IPS-NIHi7 (cell line): ENCODE measurements at regions not wholly inside any gene's neighbourhood (a gene's known extent, or its start where the extent isn't known, plus 50 kb on each side); places are given as distances from the start of the nearest gene placed in this dataset.
A peak's percentile ranks its signal among the peaks of the same experiment; 100 is the strongest.

Experiments used
- DNase-seq: peaks from one replicate; pipeline ENCODE4 v3.0.0; 2012; ENCODE audit warnings: mixed read lengths; ENCODE audit errors: extremely low spot score

- DNase-seq, result no peak
These were observed 71.9 kb downstream of the NAV1 start for GRCh38 chr1:201610858-201611257.

GRCh38 chr1:201612645-201613044 is 73.7 kb downstream of the NAV1 start:
- no peak for DNase-seq

- DNase-seq, result peak; percentile 95
These were observed 75.5 kb downstream of the NAV1 start for GRCh38 chr1:201614262-201615015.

DNA sequence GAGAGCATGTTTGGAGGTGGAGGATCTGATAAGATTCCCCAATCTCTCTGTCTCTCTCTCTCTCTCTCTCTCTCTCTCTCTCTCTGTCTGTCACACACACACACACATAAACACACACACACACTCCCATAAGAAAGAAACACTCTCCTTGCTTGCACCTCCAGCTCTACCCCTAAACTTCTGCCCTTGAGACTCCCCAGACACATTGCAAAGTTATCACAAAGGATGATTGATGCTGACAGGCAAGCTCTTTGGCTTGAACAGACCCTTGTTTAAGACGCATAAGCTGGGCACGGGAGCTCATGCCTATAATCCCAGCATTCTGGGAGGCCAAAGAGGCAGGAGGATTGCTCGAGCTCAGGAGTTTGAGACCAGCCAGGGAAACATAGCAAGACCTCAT is 78.2 kb downstream of the NAV1 start:
- no peak for DNase-seq

DNA sequence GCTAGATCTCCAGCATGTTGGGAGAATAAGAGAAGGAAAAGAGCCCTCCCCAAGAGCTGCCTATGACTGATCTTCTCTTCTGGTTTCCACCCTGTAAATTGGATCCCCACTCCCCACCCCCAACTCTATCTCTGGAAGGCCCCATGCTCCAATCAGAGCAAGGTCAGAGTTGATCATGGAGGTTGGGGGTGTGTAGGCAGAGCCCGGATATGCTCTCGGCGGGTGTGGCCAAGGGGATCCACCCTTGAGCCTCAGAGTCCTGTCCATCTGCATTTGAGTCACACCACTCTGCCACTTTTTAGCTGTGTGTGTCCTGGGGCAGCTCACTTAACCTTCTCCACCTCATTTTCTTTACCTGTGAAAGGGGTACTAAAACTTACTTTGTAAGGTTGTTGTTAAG is 79.5 kb downstream of the NAV1 start:
- DNase-seq, result no peak

DNA sequence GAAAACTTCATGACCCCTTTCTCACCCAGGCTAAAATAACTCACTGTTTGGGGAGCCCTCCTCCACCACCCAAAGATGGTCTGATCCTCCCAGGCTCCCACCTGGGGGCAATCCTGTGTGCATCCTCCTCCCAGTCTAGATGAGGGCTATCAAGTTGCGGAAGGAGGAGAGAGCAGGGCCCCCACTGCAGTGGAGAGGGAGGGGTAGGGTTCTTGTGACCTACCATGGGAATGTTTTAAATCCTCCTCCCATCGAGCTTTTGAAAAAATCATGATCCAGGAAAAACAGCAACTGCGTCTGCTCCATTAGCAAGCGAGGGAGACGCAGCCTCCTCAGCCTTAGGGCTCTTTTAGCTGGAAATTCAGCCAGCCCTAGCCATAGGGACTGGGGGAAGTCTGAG is 80.0 kb downstream of the NAV1 start:
- DNase-seq, result no peak

- DNase-seq, result no peak
These were observed 80.6 kb downstream of the NAV1 start for GRCh38 chr1:201619513-201619912.

GRCh38 chr1:201622353-201622752 is 83.4 kb downstream of the NAV1 start:
- DNase-seq, result no peak

- no peak for DNase-seq
These were observed 83.9 kb downstream of the NAV1 start for GRCh38 chr1:201622824-201623223.

DNA sequence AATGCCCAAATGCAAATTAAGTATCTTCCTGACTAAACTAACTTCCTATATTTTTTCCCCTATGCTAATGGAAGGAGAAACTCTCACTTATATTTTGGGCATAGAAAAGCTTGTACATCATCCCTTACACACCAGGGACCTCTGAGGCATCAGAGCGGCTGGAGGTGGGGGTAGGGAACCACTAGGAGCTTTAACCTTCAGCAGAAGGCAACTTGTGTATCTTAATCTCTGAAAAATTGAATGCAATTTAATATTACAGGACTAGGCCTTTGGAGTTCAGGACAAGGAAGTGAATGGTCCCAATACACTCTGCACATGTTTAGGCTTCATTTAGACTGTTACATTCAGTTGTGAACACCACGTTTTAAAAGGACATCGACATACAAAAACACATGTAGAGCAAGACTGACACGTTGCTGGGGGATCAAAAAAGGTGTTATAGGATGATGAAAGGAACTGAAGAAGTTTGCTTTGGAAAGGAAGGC is 85.9 kb downstream of the NAV1 start:
- DNase-seq, result no peak

GRCh38 chr1:201625226-201625761 is 86.4 kb downstream of the NAV1 start:
- DNase-seq, result no peak

- no peak for DNase-seq
These were observed 86.9 kb downstream of the NAV1 start for GRCh38 chr1:201625851-201626251.

GRCh38 chr1:201626629-201627275 is 87.8 kb downstream of the NAV1 start:
- DNase-seq, result no peak

DNA sequence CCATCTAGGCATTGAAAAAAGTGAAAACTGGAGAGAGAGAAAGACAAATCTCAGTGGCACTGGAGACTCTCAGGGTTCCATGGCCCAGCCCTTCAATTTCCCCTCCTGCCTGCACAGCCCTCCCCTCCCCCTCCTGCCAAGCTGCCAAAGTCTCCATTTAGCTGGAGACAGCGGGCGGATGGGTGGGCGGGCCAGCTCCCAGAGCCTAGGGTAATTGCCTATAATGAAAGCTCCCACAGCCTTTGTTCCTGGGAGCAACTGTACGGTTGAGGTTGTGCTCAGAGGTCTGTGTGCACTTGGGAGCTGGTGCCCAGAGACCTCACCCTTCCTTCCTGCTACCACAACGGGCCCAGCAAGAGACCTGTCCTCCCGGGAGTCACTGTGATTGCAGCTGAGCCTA is 89.6 kb downstream of the NAV1 start:
- no peak for DNase-seq

- no peak for DNase-seq
These were observed 91.7 kb downstream of the NAV1 start for GRCh38 chr1:201630582-201630981.

- DNase-seq, result no peak
These were observed 92.1 kb downstream of the NAV1 start for GRCh38 chr1:201631037-201631436.

DNA sequence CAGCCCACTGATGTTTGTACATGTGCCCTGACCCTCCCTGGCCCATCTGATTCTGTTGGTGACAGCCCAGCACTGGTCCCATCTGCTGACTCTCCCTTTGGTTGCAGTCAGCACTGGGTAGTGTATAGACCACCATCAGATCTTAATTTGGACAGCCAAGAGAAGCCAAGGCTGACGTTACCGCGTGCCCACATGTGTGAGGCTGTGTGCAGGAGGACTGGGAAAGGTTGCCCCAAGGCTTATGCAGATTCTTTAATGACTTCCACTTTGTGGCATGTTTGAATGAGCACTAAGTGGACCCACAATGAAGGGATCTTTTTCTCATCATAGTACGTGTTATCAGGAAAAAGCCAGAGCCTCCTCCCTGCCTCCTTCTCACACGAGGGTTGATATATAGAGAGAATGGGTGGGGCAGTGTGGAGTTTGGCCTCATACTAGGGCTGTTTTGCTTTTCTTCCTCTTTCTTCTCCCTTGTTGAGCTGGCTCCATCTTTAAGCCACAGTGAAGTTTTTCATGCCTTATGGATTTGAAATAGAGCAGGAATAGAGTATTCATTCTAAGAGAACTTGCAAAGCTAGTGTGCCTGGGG is 93.5 kb downstream of the NAV1 start:
- DNase-seq, result no peak

DNA sequence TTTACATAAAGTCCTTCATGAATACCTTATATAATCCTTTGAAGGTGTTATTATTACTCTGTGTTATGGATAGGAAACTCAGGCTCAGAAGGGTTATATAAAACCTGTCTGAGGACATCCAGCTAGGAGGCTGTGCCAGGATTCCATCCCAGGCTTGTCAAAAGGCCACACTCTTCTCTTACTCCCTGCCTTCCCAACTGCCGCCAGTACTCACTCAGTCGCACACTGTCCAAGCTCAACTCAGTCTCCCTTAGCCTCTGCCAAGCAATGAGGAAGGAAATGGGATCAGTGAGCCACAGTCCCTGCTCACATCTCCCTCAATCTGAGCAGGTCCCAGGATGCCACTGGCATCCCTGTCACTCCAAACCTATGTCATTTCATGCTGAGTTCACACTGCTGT is 94.4 kb downstream of the NAV1 start:
- DNase-seq, result no peak

DNA sequence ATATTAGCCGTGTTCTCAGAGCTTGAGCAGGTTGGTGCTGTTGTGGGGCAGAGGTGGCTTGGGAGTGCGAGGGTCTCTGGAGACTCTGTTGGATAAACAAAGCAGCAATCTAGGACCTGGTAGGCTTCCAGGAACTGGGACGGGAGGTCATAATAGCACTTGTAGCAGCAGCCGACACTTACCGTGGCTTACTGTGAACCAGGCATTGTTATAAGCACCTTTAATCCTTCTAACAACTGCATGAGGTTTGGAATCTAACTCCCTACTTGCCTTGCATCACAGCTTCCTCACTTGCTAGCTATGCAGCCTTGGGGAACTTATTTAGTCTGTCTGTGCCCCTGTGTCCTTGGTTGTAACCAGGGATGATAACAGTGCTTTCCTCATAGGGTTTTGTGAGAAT is 94.9 kb downstream of the NAV1 start:
- no peak for DNase-seq

DNA sequence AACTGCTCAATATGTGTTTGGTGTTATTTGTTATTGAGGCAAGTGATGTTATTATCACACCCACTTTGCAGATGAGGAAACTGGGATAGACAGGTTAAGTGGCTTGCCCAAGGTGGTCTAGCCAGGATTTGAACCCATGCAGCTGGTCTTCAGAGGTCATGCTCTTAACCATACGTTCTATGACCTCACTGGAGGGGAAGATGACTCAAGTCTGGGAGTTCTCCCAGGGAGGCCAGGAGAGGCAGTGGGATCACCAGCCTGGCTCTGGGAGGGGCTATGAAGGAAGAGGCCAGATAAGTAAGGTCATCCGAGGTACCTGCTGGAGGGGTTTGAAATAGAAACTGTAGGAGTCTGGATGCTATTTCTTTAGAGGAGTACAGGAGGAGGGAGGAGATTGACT is 95.3 kb downstream of the NAV1 start:
- DNase-seq, result no peak

GRCh38 chr1:201636097-201636496 is 97.2 kb downstream of the NAV1 start:
- DNase-seq, result no peak

DNA sequence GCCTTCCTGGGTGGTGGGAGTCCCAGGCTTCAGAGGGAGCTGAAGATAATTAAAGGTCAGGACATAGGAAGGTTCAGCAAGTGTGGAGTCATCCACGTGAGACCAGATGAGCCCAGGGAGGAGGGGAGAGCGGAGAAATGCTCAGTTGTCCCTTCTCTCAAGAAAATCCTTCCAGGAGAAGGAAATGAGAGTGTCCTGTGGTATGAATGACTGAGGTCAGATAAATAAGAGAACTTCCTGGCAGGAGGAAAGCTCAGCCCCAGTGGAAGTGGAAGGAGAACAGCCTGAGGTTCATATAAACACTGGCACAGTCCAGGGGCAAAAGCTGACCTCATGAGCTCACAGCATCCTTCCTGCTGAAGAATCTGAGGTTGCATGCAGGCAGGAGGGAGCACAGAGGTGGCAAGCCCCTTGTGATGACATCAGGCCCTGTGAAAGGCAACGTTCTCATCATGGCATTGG is 97.6 kb downstream of the NAV1 start:
- DNase-seq, result no peak
